ENCODE measurements at regions not wholly inside any gene's neighbourhood (a gene's known extent, or its start where the extent isn't known, plus 50 kb on each side); places are given as distances from the start of the nearest gene placed in this dataset.
"Not testable (repeated sequence)": the region's sequence is repeated elsewhere in the genome, so short reads cannot be mapped to it uniquely, and the experiment has no call there.

DNA sequence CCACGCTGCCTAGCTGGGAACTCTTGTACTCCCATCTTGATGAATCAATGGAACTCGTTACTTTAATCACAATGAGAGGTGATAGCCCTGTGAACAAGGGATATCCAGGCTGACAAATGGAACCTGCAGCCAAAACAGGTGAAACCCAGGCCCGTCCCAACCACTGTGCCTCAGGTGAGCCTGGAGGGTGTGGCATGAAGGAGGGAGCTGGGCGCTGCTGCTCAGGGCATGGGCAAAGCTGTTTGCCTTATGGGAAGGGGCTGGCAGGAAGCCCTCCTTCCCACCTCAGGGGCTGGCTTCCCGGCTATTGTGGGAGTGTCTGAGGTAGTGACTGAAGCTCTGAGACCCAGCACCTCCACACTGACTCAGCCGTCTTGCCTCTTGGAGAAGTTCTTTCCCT, 209.4 kb upstream of the ATP6AP2 start:
- DNase-seq (ENCODE audit: low read depth) = no peak

DNA sequence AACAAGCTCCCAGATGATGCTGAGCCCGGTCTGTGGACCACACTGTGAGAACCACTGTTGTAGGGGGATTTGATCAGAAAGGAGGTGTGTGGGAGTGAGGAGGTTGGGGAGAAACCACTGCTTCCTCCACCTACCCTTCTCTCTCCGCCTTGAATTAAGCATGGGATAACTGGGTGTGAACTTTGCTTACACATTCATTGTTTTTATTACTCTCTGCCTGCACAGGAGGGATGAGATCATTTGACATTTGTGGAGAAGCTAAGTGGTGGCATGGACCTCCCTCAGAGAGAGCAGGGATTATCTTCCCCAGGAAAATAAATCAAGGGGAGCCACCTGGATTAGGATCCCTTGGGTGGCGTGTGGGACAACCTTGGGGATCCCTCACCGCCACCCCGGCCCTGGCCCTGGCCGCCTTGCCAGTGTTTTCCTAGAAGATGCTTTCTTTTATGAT, 212.1 kb upstream of the ATP6AP2 start:
- DNase-seq (ENCODE audit: low read depth) = no peak

DNA sequence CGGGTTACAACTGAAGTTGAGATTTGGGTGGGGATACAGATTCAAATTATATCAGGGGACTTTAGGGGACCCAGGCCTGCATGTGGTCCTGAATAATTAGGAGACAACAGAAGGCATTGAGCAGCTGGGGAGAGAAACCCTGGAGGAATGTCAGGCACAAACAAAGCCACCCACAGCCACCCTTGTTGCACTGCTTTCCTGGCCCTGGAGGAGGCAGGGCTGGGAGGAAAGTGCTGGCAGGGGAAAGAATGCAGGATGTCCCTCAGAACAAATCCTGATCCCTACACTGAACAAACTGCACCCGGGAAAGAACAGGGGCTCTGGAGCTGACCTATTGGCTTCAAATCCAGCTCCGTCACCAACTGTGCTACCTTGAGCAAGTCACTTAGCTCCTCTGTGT, 214.1 kb upstream of the ATP6AP2 start:
- DNase-seq (ENCODE audit: low read depth) = no peak

DNA sequence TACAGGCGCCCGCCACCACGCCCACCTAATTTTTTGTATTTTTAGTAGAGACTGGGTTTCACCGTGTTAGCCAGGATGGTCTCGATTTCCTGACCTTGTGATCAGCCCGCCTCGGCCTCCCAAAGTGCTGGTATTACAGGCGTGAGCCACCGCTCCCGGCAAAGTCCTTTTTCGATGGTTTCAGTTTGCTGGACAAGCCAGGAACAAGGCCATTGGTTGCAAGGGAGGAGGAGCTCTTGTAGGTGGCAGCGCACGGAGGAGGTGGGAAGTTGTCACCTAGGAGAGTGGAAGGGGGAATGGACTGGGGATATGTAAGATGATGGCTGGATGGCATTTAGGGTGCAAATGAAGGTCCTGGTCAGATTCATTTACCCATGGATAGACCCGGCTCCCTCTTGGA, 218.5 kb upstream of the ATP6AP2 start:
- not testable (repeated sequence) for DNase-seq (ENCODE audit: low read depth)

DNA sequence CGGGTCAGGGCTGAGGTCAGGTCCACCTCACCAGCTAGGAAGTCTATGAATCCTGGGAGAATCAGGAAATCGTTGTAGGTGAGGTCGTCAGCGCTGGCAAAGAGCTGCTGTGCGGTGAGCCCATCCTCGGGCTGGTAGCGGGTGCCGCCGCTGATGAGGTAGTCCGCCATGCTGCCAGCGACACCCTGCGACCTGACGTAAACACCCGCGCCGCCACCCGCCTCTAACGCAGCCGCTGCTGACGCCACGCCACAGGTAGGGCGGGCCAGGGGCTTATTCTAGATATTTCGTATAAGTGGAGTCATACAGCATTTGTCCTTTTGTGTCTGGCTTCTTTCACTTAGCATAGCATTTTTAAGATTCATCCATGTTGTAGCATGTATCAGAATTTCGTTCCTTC, 220.2 kb upstream of the ATP6AP2 start:
- no peak for DNase-seq (ENCODE audit: low read depth)

DNA sequence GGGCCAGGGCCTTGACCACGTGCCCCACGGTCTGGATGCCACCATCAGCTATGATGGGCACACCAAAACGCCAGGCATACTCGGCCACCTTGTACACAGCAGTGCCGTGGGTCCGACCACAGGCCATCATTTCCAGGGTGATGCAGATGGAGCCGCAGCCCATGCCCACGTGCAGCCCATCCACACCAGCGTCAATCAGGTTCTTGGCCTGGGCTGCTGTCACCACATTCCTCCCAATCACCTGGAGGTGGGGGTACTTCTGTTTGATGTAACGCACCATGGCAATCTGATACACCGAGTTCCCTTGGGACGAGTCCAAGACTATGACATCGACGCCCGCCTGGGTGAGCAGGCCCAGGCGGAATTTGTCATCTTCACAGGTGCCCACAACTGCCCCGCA, 221.2 kb upstream of the ATP6AP2 start:
- DNase-seq (ENCODE audit: low read depth) = no peak

DNA sequence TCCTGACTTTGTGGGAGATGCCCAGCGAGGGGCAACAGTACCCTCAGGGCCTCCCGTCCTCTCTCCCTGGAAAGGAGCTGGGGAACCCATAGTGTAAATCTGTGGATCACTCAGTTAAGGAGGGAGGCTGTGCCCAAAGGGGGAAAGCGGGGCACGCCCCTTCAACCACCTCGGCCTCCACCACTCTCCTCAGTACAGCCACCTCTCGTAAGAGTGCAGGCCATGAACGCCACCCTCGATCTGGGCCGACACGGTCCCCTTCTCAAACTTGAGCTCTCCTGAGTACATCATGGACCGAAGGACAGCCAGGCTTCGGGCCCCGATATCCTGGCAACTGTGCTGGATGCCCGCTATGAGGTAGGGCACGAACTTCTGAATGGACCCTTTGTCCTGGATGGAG, 221.8 kb upstream of the ATP6AP2 start:
- DNase-seq (ENCODE audit: low read depth) = no peak

DNA sequence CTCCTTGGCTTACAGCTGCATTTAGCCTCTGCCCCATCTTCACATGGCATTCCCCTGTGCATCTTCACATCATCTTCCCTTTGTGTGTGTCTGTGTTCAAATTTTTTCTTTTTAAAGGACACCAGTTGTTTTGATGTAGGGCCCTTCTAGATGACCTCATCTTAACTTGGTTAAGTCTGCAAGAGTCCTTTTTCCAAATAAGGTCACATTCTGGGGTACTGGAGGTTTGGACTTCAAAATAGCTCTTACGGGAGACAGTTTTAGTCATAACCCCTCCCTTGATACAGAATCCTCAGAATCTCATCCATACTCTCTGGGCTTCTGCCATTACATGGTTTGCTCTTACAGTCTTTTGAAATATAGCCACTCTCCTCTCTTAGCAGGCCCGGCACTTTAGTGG, 231.5 kb upstream of the ATP6AP2 start:
- DNase-seq (ENCODE audit: low read depth) = no peak

DNA sequence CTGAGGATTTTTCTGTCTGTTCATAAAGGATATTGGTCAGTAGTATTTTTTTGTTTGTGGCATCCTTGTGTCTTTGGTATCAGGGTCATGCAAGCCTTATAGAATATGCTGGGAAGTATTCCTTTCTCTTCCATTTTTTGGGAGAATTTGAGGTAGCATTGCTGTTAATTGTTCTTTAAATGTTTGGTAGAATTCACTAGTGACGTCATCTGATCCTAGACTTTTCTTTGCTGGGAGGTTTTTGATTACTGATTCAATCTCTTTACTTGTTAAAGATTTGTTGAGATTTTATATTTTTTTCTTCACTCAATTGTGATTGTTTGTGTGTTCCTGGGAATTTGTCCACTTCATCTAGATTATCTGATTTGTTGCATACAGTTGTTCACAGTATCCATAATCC, 234.4 kb upstream of the ATP6AP2 start:
- no peak for DNase-seq (ENCODE audit: low read depth)

DNA sequence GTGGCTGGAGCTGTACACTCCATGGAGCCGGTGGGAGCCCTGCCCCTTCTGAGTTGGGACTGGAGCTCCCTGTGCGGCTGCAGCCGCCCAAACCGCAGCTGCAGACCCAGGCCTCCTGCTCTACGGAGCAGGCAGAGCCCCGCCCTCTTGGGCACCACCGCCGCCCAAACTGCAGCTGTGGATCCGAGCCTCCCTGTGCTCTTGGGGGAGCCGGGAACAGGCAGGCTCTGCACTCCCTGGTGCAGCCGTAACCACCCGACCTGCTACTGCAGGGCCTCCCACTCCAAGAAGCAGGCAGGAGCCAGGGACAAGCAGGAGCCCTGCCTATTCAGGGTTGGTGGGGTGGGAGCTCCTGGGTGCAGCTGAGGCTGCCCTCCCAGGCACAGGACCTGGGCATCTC, 237.5 kb upstream of the ATP6AP2 start:
- DNase-seq (ENCODE audit: low read depth) = no peak

DNA sequence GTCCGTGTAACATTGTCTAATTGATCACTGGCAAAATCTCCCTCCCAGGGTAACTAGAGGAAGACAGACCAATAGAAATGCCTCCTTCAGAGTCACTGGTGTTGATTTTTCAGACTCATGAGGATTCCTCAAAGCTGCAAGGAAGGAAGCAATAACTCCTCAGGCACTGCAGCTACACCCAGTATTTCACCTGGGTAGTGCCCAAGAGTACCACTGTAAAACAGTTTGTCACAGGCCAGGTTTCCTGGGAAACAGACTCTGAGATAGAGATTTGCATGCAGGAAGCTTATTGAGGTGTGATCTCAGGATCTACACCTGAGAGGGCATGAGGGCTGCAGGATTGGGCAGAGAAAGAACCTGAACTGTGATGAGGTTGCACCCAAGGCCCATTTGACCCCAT, 240.7 kb upstream of the ATP6AP2 start:
- DNase-seq (ENCODE audit: low read depth) = no peak

DNA sequence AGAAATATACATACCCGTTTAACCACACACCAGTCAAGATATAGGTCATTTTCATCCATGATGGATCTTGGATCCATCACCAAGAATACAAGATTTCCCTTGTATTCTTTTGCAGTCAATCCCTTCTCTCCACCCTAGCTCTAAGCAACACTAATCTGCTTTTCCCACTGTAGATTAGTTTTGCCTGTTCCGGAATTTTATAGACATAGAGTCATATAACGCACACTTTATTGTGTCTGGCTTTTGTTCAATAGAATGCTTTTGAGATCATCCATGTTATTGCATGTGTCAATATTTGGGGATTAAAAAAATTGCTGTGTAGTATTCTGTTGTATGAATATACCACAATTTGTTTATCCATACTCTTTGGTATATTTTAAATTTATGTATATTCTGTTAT, 235.6 kb upstream of the BCOR start:
- DNase-seq (ENCODE audit: low read depth) = no peak

DNA sequence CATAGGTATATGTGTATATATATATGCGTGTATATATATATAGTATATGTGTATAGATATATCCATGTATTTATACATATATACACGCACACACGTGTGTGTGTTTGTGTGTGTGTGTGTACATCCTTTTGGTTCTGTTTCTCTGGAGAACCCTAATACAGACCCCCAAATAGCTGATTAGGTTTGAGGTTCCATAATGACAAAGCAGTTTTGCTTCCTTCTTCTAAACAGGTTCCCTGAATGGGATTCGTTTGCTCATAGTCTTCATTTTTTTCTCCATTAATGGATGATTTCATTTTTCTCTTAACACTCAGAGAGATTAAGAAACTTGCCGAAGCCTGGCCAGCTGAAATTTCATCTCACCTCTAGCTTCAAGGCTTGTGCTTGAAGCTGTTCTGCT, 234.0 kb upstream of the BCOR start:
- no peak for DNase-seq (ENCODE audit: low read depth)

DNA sequence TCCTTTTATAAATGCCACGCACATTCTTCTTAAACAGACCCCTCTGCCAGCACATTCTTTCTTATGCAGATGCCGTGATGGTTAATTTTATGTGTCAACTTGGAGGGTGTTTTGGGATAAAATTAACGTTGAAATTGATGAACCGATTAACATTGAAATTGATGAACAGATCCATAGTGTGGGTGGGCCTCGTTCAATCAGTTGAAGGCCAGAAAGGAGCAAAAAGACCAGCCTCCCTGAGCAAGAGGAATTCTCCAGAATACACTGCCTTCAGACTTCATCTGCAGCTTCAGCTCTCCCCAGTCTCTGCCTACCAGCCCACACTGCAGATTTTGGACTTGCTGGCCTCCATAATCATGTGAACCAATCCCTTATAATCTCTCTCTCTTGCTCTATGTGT, 233.6 kb upstream of the BCOR start:
- DNase-seq (ENCODE audit: low read depth) = no peak

DNA sequence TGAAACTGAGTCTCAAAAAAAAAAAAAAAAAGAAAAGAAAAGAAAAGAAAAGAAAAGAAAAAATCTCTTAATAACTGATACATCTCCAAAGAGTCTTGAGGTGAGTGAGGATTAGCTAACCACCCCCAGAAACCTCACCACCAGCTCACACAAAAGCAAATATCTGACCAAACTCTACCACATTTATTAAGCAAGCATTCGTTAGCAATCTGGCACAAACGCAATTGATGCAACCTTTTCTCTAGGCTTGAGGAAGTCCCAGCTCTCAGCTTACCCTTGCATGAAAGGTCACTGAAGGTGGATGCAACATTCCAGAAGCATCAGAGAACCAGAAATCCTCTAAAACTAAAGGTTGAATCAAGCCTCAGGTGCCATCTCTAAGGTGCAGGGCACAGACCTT, 231.9 kb upstream of the BCOR start:
- DNase-seq (ENCODE audit: low read depth) = no peak

DNA sequence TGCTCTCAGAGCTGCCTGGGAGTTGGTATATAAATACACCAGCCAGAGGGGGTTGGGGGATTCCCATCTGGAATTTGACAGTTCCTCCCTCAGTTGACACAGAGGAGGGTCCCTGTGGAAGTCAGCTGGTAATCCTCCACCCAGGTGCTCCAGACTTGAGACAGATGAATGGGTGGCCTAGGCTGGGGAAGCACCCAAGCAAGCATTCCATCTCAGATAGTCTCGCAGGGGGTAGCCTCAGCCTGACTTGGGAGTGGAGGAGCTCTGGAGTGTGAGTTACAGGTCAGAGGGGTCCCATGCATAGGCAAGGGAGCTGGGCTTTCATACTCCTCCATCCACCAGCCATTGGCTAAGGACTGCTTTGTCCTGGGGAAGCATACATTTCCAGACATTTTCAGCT, 229.3 kb upstream of the BCOR start:
- no peak for DNase-seq (ENCODE audit: low read depth)

DNA sequence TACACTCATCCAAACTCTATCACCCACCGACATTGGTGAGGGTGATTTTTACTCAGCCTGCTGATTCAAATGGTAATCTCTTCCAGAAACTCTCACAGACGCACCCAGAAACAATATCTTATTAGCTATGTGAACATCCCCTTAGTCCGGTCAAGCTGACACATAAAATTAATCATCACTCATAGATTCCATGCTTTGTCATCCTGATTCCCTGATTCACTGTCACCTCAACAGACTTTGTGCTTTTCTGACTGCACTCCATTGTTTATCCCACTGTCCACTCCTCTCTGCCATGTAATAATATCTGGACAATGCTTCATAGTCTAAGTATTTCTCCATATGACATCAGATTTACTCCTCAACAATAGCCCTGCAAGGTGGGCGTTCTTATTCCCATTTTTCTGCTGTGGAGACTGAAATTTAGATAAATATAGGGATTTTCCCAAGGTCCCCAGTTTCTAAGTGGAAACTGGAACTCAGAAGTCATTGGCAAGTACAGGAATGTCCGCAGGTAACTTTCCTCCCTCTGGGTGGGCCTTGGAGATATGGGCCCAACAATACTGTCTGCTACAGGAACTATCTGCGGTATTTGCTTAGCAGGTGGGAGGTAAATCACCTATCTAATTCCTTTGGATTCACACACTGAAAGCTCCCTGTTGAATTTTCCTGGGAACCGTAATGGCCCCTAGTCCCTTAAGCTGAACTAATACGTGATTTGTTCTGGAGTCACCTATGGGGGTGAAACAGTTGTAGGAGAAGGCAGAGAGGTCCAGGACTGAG, 228.6 kb upstream of the BCOR start:
- DNase-seq (ENCODE audit: low read depth) = no peak

DNA sequence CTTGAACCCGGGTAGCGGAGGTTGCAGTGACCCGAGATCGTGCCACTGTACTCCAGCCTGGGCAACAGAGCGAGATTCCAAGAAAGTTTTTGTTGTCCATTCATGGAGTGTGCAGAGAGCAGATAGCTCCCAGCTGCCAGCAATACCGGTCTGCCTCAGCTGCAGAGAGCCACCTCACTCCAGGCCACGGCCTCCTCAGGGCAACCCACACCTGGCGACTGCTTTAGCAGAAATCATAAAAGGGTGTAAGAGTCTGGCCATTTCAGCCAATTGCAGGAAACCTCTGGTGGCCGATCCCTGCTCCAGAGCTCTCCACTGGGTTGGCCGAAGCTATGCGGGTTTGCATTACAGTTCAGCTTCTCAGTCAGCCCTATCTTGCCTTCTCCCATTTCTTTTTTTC, 227.4 kb upstream of the BCOR start:
- DNase-seq (ENCODE audit: low read depth) = no peak

DNA sequence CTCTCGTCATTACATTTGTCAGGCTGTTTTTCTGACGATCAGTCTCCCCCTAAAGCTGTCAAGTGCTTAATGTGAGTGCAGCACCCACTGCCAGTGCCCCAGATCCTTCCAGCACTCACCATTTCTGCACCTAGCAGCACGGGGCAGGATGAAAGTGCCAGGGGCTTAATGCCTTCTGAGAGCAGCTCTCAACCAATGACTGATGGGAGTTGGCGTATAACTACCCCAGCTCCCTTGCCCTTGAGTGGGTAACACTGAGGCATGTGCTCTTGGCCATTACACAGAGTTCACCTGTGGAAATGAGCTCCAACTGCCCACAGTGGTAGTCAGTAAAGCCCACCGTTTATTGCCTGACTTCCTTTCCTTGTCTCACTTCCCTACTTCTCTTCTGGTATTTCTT, 226.2 kb upstream of the BCOR start:
- no peak for DNase-seq (ENCODE audit: low read depth)

DNA sequence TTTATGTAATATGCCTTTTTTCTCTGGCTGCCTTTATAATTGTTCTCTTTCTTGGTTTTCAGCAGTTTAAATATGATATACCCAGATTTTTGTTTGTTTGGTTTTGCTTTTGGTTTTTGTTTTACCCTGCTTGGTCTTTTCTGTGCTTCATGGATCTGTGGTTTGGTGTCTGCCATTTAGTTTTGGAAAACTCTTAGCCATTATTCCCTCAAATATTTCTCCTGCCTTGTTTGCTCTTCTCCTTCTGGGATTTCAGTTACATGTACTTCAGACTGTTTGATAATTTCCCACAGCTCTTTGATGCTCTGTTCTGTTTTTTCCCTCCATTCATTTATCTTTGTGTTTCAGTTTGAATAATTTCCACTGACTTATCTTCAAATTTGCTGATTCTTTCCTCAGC, 223.1 kb upstream of the BCOR start:
- no peak for DNase-seq (ENCODE audit: low read depth)

DNA sequence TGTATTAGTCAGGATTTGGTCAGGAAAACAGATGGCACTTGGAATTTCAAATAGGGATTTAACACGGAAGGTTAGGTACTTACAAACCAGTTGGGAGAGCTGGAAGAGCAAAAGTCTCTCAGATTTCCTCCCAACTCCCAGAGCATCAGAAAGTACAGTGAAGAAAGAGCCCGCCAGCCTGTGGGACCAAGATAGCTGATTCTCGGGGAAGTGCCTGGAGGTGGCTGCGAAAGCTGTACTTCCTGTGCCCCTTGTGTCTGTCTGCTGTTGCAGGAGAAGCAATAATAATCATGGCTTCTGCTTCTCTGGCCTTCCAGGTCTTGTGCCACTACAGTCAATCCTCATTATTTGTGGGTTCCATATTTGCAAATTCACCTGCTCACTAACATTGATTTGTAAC, 221.0 kb upstream of the BCOR start:
- no peak for DNase-seq (ENCODE audit: low read depth)

DNA sequence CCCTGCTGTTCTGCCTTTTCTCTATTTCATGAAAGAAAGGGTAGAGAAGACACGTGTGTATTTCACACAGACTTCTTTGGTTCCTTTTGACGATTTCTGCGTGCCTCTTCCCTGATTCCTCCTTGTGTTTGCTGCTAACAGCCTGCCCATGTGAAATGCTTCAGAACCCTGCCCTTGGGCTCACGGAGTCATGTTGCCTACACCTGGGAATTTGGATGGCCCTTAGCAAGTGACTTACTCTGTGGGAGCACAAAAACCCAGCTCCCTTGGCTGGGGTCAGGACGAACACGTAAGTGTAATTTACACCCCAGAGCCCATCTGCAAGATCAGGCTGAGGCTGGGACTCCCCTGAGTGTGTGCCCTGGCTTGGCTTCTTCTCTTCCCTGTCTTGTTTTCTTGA, 220.3 kb upstream of the BCOR start:
- DNase-seq (ENCODE audit: low read depth) = no peak

DNA sequence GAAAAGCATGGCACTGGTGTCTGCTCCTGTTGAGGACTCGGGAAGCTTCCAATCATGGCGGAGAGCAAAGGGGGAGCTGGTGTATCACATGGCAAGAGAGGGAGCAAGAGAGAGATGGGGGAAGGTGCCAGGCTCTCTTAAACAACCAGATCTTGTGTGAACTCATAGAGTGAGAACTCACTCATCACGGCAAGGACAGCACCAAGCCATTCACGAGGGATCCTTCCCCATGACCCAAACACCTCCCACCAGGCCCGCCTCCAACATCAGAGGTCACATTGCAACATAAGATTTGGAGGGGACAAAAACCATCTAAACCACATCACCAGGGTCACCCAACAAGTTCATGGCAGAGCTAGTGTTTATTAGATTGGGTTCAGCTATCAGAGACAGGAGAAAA, 218.7 kb upstream of the BCOR start:
- DNase-seq (ENCODE audit: low read depth) = no peak

DNA sequence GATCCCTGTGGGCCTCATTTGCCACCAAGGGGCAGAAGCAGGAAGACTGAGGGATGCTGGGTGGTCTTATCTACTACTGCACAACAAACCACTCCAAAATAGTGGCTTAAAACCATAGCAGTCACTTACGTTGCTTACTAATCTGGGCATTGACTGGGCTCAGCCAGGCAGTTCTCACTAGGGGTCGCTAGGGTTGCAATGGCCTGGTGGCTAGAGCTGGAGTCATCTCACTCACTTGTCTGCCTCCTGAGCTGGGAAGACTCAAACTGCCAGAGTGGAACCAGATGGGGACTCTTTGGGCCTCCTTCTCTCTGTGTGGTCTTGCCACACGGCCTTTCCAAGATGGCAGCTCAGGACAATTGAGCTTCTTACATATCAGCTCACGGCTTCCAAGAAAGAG, 216.3 kb upstream of the BCOR start:
- DNase-seq (ENCODE audit: low read depth) = no peak

DNA sequence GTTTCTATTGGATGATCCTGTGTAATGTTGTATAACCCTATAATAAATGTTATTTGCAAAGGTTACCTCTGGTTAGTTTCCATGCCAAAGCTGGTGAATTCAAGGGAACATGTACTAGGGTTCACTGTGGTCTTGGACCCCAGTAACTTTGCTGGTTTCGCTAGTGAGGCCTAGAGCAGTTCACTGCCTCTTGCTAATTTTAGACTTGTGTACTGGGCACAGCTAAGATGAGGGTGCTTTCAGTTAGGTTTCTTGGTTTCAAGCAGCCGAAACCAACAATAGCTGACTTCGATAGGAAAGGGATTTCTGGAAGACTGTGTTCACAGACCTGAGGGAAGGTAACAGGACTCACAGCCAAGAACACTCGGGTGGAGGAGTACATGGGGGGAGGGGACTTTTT, 215.5 kb upstream of the BCOR start:
- DNase-seq (ENCODE audit: low read depth) = no peak

Measured in CMK (cell line).